ENCODE measurements at regions not wholly inside any gene's neighbourhood (a gene's known extent, or its start where the extent isn't known, plus 50 kb on each side); places are given as distances from the start of the nearest gene placed in this dataset.

GRCh38 chr9:28699632-28700031 is 1126.4 kb upstream of the C9orf72 start:
- TF ChIP-seq POLR2AphosphoS5 (IDR thresholded peaks at IDR 0.05) (no peak), CTCF (IDR thresholded peaks at IDR 0.05) (no peak)

Data from prostate gland (tissue), 2 donors.